GM12878 (cell line): ENCODE measurements at regions not wholly inside any gene's neighbourhood (a gene's known extent, or its start where the extent isn't known, plus 50 kb on each side); places are given as distances from the start of the nearest gene placed in this dataset.

ENCODE experiments used
- CBX5 ChIP-seq: sonication (generic); IDR thresholded peaks from 2 replicates; pipeline ENCODE4 v1.6.1; 2016; ENCODE audit warnings: low read depth, moderate library complexity, mild to moderate bottlenecking, inconsistent platforms
- CEBPB ChIP-seq, 2 experiments: fragments of 150-350 bp in 1 of 2; IDR thresholded peaks; 2 replicates each; pipeline ENCODE4 v1.6.1; 2012 to 2014; ENCODE audit warnings: low read depth in 2 of 2, low read length in 2 of 2, borderline replicate concordance in 1 of 2, inconsistent platforms in 1 of 2
- EP300 ChIP-seq, 2 experiments: fragments of 150-350 bp in 1 of 2; IDR thresholded peaks; 2 replicates each; pipeline ENCODE4 v1.6.1; 2011 to 2012; ENCODE audit warnings: low read depth in 2 of 2, low read length in 2 of 2, borderline replicate concordance in 1 of 2, improper control_type of control experiment in 1 of 2, inconsistent platforms in 1 of 2; ENCODE audit not compliant: control insufficient read depth in 1 of 2
- GATAD2B ChIP-seq: fragments of 450-650 bp; conservative IDR thresholded peaks from 2 replicates; pipeline ENCODE4 v1.6.1; 2017; ENCODE audit warnings: low read depth, mild to moderate bottlenecking, moderate library complexity
- JUND ChIP-seq: IDR thresholded peaks from 2 replicates; pipeline ENCODE4 v1.6.1; 2012; ENCODE audit warnings: low read depth, mild to moderate bottlenecking, low read length, improper control_type of control experiment, moderate library complexity
- LARP7 ChIP-seq: fragments of 450-650 bp; IDR thresholded peaks from 2 replicates; pipeline ENCODE4 v1.6.1; 2017; ENCODE audit warnings: mild to moderate bottlenecking
- NRF1 ChIP-seq: conservative IDR thresholded peaks from 2 replicates; pipeline ENCODE4 v1.6.1; 2011; ENCODE audit warnings: mild to moderate bottlenecking, low read depth, low read length, improper control_type of control experiment
- POLR2A ChIP-seq: IDR thresholded peaks from 2 replicates; pipeline ENCODE4 v1.6.1; 2011; ENCODE audit warnings: low read depth, mild to moderate bottlenecking, low read length
- SP1 ChIP-seq: IDR thresholded peaks from one replicate; pipeline ENCODE4 v1.6.1; 2011; ENCODE audit warnings: low read depth, low read length
- TBL1XR1 ChIP-seq: IDR thresholded peaks from 2 replicates; pipeline ENCODE4 v1.6.1; 2012; ENCODE audit warnings: low read depth, low read length, improper control_type of control experiment
- TF ChIP-seq, protein P1 (sequence below), 3 experiments: IDR thresholded peaks in 2 of 3; conservative IDR thresholded peaks in 1 of 3; 2 replicates each; pipeline ENCODE4 v1.5.1; 2011; ENCODE audit warnings: low read depth in 3 of 3, low read length in 3 of 3, mild to moderate bottlenecking in 3 of 3, control low read depth in 2 of 3, moderate library complexity in 2 of 3, inconsistent platforms in 1 of 3, mixed read lengths in 1 of 3; ENCODE audit not compliant: control insufficient read depth in 2 of 3, insufficient read depth in 1 of 3; ENCODE audit errors: extremely low read depth in 1 of 3

DNA sequence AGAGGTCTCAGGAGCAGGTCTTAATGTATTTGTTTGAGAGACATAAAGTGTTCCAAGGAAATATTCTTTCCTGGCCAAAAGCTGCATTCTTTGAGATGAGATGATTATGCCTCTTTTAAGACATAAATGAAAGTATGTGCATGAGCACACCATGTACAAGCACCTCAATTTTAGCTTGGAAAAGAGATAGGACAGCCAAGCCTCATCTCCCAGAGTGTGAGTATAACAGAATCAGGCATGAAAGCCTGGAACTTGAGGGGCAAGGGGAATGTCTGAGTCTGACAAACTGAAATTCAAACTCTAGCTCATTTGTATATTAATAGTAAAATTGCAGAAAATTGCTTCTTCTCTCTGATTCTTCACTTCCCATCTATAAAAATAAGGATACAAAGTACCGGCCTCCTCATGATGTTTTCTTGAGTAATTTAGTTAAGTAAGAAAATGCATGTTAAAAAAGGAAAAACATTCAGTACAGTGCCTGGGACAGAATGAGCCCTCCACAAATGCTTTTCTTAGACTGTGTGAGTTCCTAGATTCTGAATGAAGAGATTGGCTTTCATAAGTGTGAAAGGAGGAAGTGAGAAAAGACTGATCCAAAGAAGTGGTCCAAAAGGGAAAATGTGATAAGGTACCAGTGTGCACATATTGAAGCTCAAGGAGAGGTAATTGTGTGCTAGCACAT is 1260.9 kb upstream of the SORCS1 start:
- TF ChIP-seq SP1 (no peak), TBL1XR1 (no peak), POLR2A (no peak), GATAD2B (no peak), JUND (no peak), NRF1 (no peak), EP300 (IDR thresholded peaks at IDR 0.05; ENCODE audit: borderline replicate concordance in 1 of 2, control insufficient read depth in 1 of 2, low read depth in 2 of 2, low read length in 2 of 2) (no peak), LARP7 (no peak), CBX5 (no peak), CEBPB (IDR thresholded peaks at IDR 0.05; ENCODE audit: borderline replicate concordance in 1 of 2, low read depth in 2 of 2, low read length in 2 of 2) (no peak)
- TF ChIP-seq, protein P1, sequence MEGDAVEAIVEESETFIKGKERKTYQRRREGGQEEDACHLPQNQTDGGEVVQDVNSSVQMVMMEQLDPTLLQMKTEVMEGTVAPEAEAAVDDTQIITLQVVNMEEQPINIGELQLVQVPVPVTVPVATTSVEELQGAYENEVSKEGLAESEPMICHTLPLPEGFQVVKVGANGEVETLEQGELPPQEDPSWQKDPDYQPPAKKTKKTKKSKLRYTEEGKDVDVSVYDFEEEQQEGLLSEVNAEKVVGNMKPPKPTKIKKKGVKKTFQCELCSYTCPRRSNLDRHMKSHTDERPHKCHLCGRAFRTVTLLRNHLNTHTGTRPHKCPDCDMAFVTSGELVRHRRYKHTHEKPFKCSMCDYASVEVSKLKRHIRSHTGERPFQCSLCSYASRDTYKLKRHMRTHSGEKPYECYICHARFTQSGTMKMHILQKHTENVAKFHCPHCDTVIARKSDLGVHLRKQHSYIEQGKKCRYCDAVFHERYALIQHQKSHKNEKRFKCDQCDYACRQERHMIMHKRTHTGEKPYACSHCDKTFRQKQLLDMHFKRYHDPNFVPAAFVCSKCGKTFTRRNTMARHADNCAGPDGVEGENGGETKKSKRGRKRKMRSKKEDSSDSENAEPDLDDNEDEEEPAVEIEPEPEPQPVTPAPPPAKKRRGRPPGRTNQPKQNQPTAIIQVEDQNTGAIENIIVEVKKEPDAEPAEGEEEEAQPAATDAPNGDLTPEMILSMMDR (IDR thresholded peaks at IDR 0.05 in 2 of 3, conservative IDR thresholded peaks at IDR 0.05 in 1 of 3; ENCODE audit: control insufficient read depth in 2 of 3, extremely low read depth in 1 of 3, insufficient read depth in 1 of 3, low read depth in 3 of 3, low read length in 3 of 3) = no peak
